Left forelimb (tissue), 1 donor: ENCODE measurements at regions not wholly inside any gene's neighbourhood (a gene's known extent, or its start where the extent isn't known, plus 50 kb on each side); places are given as distances from the start of the nearest gene placed in this dataset.
"Not testable (repeated sequence)": the region's sequence is repeated elsewhere in the genome, so short reads cannot be mapped to it uniquely, and the experiment has no call there.

ENCODE experiments used
- DNase-seq: peaks from one replicate; pipeline ENCODE4 v3.0.0-alpha.2; 2018; ENCODE audit warnings: low spot score

DNA sequence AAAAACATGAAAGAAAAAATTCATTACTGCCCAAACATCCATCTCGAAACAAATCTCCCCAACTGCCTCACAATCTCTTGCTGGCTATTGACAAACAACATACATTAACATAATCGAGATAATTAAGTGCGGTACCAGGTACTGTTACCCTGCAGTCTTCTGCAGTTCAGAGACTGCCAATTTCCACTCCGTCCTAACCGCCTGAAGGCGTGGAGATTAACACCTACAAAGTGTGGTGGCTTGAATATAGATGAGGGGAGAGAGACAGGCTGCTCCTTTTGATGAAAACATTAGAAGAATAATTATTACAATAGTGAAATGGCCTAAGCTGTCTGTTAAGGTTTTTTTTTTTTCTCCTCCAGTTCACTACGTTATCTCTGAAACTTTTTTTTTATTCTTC lies 258.9 kb upstream of the SOX4 start:
- DNase-seq, result no peak

DNA sequence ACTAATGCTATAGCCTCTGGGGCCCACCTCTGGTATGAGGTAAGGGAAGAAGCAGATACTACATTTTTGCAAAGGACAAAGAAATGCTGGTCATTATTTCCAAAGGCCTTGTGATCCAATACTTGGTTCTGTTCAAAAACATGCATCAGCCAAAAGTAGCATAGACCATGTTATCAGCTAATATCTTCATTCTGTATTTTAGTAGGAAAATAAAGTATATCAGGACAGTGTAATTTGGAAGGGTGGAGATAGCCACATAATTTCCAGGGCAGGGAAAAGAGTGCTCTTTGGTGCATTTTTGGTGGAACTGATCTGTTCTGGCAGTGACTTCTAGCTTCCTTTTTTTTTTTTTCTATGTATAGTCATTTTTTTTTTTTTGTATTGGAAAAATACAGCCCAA lies 258.0 kb upstream of the SOX4 start:
- no peak for DNase-seq

DNA sequence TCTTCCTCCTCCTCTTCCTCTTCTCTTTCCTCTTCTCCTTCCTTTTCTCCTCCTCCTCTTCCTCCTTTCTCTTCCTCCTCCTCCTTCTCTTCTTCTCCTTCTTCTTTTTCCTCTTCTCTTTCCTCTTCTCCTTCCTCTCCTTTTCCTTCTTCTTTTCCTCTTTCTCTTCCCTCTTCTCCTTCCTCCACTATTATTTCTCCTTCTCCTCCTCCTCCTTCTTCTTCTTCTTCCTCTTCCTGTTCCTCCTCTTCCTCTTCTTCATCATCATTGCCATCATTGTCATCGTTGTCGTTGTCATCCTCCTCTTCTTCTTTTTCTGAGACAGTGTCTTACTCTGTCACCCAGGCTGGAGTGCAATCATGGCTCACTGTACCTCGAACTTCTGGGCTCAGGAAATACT lies 256.3 kb upstream of the SOX4 start:
- no peak for DNase-seq

DNA sequence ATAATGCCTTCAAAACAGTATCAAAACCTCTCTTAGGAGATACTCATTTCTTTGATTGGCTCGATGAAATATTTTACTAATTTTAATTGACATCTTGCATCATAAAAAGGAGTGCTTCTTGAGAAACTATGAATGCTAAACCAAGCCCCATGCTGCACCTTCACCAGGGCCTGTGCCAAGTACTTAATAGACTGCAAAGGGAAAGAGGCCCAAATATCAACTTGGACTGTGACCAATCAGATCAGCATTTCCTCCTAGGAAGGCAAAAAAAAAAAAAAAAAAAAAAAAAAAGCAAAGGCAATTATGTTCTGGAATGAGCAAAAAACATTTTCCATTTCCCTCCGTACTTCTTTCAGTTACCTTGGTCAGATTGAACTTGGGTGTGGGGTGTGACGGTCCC lies 253.0 kb upstream of the SOX4 start:
- DNase-seq, result no peak

DNA sequence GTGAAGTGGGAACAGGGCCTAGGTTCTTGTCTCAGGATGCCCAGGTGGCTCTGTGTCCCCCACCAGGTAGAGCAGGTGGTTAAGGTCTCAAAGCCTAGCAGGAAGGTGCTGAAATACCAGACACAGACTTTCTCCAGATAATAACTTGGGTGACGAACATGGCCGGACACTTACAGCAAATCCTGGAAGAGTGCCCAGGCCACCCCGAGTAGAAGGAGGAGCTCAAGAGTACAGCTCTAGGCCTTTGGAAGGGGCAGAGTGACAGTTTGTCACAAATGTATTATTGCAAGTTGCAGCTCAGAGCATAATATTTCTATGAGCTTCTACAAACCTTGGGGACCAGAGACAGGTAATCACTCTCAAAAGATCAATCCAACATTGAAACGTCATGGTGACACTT lies 251.6 kb upstream of the SOX4 start:
- DNase-seq, result no peak

DNA sequence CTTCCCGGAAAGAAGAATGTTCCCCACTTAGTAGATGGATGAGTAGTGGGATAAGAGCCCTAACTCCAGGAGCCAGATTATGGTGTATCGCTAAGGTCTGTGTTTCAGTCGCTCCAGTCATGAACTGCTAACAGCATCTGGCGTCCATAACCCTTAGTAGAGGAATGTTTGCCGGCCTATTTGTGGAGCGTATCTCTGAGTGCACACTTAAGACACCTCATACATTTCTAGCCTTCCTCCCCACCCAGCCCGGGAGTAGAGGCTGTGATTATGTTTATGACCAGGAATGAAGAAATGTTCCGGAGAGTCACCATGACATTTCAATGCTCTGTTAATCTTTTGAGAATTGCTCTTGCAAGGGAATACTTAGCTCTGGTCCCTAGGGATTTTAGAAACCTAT lies 251.1 kb upstream of the SOX4 start:
- DNase-seq, result no peak

DNA sequence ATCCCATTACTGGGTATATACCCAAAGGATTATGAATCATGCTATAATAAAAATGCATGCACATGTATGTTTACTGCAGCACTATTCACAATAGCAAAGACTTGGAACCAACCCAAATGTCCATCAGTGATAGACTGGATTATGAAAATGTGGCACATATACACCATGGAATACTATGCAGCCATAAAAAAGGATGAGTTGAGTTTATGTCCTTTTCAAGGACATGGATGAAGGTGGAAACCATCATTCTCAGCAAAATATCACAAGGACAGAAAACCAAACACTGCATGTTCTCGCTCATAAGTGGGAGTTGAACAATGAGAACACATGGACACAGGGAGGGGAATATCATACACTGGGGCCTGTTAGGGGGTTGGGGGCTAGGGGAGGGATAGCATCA lies 247.8 kb upstream of the SOX4 start:
- not testable (repeated sequence) for DNase-seq

DNA sequence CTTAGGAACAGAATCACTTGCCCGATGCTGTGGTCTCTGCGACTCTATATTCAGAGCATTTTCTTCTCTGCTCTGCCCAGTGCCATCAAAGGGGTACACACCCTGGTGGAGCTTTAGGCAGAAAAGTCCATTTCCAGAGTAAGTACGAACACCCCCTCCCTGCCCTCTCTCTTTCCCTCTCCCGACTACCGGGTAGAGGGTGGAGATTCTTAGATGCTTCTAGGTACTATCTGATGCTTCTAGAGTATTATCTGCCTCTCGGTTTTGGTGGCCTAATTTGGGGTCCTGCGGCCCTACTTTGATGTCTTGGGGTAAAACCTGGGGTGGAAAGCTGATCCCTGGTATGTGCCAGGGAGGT lies 245.4 kb upstream of the SOX4 start:
- DNase-seq, result no peak

DNA sequence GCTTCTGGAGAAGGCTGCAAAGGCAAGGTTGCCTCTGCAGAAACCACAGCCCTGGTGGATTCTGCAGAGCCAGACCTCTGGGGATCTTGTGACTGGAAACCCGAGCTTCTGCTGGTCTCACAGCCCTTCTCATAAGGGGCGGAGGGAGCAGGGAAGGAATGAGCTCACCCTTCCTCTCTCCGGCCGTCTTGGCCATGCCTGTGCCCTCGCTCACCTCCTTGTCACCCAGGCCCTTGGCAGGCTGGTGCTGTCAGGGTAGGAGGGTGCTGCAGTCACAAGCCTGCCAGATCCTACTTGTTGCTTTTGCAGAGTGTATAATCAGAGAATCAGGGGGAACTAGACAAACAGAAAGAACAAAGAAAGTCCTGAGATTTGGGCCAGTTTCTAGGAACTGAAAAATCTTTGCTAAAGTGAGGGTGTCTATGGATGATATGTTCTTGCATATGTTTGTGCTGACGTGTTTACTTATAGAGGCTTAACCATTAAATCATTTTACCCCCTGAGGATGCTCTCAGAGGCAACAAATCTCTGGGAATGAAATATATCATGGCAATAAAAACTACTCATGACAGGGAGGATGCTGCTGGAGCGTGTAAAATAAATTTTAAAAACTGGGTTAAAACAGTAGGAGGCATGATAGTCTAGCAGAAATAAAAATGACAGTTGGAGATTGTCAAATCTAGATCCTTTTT lies 244.9 kb upstream of the SOX4 start:
- no peak for DNase-seq

DNA sequence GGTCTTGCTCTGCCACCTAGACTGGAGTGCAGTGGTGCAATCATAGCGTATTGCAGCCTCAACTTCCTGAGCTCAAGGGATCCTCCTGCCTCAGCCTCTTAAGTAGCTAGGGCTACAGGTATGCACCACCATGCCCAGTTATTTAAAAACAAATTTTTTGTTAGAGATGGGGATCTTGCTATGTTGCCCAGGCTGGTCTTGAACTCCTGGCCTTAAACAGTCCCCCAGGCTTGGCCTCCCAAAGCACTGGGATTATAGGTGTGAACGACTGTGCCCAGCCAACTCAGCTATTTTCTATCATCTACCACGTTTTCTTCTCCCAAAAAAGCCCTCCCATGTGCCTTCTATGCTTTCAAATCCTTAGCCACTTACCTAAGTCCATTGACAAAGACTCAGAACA lies 243.7 kb upstream of the SOX4 start:
- no peak for DNase-seq

DNA sequence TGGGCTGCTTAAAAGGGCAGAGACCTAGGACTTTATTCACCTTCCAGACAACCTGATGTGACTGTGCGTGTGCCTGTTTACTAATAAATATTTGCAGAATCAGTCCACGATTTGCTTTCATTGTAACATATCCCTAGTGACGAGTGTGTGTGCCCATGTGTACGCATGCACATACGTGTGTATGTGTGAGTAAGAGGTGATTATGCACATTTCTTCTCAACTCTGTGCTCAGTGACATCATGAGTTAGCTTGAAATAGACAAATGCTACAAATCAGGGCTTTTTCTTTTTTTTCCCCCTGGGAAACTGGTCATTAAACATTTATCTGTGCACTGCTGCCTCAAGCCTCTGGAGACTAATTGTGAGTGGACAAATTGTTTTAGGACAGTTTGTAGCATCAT lies 242.6 kb upstream of the SOX4 start:
- no peak for DNase-seq

DNA sequence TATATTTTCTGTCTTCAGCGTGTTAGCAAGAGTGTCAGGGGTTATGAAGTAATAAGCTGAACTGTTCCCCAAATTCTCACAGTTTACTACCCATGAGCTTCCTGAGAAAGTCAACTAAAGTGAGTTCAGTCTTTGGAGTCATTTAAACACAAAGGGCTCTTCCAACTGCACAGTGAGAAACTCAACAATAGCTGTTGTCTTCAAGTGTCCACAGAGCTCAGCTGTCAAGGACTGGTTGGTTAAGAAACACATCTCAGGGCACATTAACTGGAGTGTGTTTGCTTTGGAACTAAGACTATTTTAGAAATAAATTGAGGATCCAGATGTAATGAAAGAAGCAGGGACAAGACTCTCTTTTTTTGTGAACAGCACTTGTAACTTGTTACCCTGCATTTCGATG lies 241.4 kb upstream of the SOX4 start:
- DNase-seq, result no peak

DNA sequence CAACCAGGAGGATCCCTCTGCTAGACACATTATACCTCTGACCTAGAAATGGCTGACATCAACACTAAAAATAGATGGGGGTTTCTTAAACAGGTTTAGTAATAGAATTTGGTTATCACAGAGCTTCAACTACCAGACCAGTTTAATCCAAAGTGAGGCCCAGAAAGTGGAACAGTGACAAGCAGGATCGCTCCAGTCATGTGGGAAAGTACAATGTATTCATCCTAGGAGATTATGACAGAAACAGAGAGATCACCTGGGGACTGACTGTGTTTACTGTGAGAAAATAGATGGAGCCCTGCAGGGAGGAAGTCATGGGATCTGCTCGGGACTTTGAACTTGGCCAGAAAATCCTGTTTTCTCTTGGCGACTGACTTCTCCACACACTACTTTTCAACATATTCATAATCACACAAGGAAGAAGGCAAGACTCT lies 238.7 kb upstream of the SOX4 start:
- no peak for DNase-seq

DNA sequence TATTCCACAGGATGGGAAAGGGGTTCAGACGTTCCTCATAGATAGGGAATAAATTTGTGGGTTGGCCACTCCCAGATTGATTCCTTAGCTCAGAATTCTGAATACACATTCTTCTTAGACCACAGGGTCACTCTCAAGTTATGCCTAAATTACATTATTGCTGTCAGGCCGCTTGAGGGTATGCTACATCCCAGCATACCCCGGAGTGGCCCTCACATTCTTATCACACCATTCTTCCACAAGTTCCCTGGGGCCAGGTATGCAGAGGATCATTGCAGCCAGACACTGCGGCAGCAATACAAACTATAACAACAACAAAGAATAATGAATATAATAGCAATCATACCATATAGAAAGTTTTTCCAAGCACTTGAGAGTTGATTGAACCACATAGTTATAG lies 237.9 kb upstream of the SOX4 start:
- no peak for DNase-seq

DNA sequence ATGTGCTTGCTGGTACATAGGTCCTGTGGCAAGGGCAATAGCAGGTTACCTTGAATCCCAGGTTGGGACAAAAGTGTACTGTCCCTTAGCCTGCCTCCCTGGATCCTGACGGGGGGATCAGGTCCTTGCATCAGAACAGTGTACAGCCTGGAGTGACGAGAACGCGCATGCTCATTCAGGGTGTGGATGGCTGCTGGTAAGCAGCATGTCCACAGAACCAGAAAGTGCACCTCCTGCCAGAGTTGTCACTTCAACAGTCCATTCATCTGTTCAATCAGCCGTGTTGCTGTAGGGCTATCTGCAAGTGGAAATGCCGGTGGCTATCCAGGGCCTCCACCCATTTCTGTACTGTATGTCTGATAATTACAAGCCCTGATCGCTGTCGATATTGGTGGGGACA lies 236.3 kb upstream of the SOX4 start:
- DNase-seq, result no peak

DNA sequence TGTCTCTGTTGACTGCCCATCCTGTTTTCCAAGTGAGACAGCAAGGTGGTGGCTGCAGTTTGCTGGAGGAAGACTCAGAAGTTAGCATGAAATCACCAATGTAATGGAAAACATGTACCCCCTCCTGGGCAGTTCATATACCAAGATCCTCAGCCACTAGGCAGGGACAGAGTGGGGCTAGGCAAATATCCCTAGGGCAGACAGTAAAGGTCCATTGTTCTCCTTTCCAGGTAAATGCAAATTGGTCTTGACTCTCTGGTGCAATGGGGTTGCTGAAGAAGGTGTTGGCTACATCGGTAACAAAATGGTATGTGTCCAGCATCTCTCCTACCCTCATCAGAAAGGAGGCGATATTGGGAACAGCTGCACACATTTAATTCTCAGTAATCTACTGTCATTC lies 233.6 kb upstream of the SOX4 start:
- DNase-seq, result peak; percentile 15

DNA sequence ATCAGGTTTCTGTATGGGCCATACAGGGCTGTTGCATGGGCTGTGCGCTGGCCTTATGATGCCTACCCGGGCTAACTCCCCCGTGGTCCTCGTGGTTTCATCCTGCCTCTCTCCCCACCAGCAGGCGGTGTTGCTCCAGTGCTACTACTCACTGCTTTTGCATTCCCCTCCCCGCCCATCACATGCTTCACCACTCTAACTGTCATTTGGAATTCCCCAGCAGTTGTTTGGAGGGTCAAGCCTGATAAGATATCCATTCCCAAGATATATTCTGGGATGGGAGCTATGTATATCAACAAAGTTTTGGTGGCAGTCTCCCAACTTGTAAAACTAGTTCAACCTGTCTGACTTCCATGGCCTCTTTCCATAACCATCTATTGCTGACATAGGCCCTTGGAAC lies 233.2 kb upstream of the SOX4 start:
- peak; percentile 51 for DNase-seq

DNA sequence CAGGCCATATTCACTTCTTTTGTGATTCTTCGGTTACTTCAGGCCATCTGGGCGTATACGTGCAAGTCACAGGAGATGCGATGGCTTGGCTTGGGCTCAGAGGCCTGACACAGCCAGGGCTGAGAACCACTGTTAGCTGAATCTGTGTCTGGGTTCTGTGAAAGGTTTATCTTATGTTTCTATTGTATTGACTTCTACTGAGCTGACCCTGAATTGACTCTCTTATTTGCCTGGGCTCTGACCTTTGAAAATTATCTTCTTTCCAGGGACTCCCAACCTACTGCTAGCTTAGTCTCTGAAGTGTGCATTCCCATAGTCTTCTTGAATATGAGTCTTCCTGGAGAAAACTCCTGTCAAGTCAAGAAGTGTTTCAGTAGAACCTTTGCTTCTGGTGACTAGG lies 226.4 kb upstream of the SOX4 start:
- no peak for DNase-seq

DNA sequence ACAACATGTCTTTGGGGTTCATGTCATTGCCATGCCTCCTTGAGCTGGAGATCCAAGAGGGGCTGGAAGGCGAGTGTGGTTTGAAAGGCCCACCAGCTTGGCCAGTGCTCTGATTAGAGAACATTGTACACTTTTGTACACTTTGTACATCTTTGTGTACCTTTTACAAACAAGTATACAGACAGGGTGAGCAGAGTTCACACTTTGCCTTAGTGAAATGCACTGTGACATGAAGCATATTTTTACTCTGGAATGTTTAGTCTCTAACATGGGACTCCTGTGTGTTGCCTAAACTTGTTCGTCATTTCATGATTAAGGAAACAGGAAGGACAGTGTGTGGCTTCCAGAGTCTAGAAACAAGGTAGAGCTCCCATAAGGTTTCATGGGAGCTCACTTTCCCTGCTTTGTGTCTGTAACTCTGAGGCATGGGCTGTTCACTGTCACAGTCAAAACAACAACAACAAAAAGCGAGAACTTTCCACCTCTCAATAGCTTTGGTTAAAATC lies 225.8 kb upstream of the SOX4 start:
- DNase-seq, result no peak

DNA sequence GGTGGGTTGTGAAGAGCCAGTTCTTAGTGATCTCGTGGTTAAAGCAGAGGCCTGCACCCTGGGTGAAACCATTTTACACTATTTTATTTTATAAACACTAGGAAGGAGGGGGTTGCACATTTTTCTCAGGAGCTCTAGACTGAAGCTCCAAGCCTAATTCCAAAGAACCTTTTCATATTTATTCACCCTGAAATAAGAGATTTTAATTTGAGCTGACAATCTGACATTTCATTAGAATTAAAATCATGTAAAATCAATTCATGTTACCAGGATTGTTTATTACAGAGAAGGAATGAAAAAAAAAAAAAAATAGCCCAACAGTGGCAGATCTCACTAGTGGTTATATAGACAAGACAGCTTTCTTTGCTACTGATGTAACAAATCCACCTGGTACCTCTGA lies 222.5 kb upstream of the SOX4 start:
- no peak for DNase-seq

DNA sequence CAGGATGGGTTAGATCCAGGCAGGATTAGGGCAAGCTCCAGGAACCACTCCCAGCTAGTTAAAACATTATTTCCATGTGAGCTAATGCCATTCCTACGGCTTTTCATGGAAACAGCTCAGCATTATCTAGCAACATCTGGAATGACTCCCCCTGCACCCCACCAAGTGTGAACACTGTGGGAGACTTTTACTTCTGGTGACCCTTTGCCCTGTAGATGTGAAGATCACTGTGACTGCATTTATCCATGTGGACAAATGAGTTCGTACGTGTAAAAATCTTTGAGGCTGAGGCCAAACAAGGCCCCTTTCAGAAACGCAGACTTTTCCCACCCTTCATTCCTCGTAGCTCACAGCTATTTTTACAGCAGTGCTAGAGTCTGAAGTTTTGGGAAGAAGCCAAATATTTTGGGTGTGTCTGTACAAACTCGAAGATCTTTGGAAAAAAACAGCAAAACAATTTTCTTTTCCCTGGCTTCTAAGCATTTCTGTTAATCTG lies 221.8 kb upstream of the SOX4 start:
- no peak for DNase-seq

DNA sequence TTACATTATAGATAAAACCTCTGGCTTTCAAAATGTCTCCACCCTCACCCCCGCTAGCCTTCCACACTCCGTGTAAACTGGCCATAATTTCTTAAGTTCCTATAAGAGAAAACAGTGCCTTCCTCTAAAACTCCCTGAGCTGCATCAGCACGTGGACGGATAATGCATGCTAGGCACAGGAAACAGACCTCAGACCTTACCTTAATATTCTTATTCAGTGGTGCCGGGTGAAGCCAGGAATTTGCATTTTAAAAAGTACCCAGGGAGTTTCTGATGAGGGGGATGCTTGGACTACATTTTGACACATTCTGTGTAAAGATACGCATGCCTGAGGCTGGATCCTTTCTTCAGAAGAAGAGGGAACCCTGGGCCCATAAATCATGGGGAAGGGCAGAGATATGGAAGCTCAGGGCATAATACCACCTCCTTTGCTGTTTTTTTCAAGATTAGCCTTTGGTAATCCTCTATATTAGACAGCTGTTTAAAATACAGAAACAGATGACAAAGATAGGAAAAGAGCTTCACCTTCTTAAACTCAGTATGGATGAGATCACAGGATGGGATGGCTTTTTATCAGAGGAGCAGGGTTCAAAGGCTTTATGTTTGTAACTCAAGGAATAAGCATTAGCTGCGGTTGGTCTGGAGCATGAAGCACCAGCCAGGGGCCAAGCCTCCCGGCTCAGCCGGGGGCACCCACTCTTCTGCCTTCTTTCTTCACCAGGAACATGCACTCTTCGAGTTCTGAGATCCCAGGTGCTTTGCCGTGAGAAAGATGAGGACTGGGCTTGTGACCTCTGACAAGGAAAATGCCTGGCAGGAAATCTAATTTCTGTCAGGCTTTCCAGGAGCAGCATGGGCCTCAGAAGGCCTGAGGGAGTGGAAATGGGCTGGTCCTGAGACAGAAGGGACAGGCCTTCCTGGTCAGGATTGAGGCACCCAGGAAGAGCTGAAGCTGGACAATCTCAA lies 218.1 kb upstream of the SOX4 start:
- DNase-seq, result no peak

DNA sequence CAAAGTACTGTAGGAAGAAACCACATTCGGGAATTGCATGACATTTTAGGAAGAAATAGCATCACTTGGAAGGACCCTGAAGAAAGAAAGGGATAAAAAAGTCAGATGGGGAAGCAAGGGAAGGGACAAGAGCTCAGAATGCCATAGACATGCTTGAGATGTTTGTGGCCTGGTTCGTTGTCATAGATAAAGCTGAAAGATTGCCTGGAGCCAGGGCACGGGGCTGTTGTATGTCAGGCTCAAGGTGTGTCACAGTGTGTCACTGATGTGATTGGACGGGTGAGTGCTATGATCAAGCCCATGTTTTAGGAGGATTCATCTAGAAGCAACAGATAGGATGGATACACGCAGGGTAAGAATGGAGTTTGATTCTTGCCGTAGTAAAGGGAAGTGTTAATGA lies 216.2 kb upstream of the SOX4 start:
- no peak for DNase-seq
